Cardiac muscle cell (in vitro differentiated cells and primary cell): ENCODE measurements at regions not wholly inside any gene's neighbourhood (a gene's known extent, or its start where the extent isn't known, plus 50 kb on each side); places are given as distances from the start of the nearest gene placed in this dataset.

Source experiments
- DNase-seq, 2 donors: peaks; one replicate each; pipeline versions ENCODE4 v3.0.0 to v3.0.0-alpha.2; 2010 to 2017; ENCODE audit warnings: low read depth in 1 of 2, low spot score in 1 of 2
- H3K27ac ChIP-seq: fragments of 200-600 bp; sonication (generic); 2 replicates; pipeline ENCODE4 v1.5.1; 2016
- H3K27me3 ChIP-seq: fragments of 200-600 bp; sonication (generic); 2 replicates; pipeline ENCODE4 v1.6.0; 2016; ENCODE audit warnings: control low read depth
- H3K36me3 ChIP-seq: fragments of 200-600 bp; sonication (generic); 2 replicates; pipeline ENCODE4 v1.5.1; 2016; ENCODE audit warnings: control low read depth
- H3K4me1 ChIP-seq: fragments of 200-600 bp; sonication (generic); 2 replicates; pipeline ENCODE4 v1.8.1; 2017; ENCODE audit warnings: low read depth, mild to moderate bottlenecking, mixed run types
- H3K4me3 ChIP-seq: fragments of 200-600 bp; sonication (generic); 2 replicates; pipeline ENCODE4 v1.5.1; 2016; ENCODE audit warnings: mild to moderate bottlenecking
- H3K9me3 ChIP-seq: fragments of 200-600 bp; sonication (generic); 2 replicates; pipeline ENCODE4 v1.5.1; 2017; ENCODE audit warnings: low read depth, mild to moderate bottlenecking, control low read depth
- CTCF ChIP-seq: IDR thresholded peaks from 2 replicates; pipeline ENCODE4 v1.5.1; 2012; ENCODE audit warnings: low read depth, mild to moderate bottlenecking, low read length

GRCh38 chr7:68121655-68122054 lies 1125.0 kb downstream of the TYW1 start:
- Histone ChIP-seq H3K4me3 (no peak overlapping the region), H3K36me3 (no peaks in the 10 kb centered on the region), H3K27ac (no peak overlapping the region), H3K27me3 (no peaks in the 10 kb centered on the region), H3K4me1 (no peaks in the 10 kb centered on the region), H3K9me3 (peaks cover 3% of the 10 kb centered on the region)
- no peak for DNase-seq
- no peak for TF ChIP-seq CTCF

- H3K4me1 ChIP-seq = no peaks in the 10 kb centered on the region
- no peak overlapping the region for H3K27ac ChIP-seq
- H3K27me3 ChIP-seq = no peaks in the 10 kb centered on the region
- no peak for DNase-seq
- no peak overlapping the region for H3K4me3 ChIP-seq
- peaks cover 3% of the 10 kb centered on the region for H3K9me3 ChIP-seq
- H3K36me3 ChIP-seq = no peaks in the 10 kb centered on the region
- TF ChIP-seq CTCF = no peak
Observed at GRCh38 chr7:68122801-68123200, 1126.2 kb downstream of the TYW1 start.

- no peak overlapping the region for H3K4me3 ChIP-seq
- H3K9me3 ChIP-seq = no peaks in the 10 kb centered on the region
- H3K27ac ChIP-seq = no peak overlapping the region
- H3K36me3 ChIP-seq = no peaks in the 10 kb centered on the region
- no peak for TF ChIP-seq CTCF
- H3K27me3 ChIP-seq = no peaks in the 10 kb centered on the region
- H3K4me1 ChIP-seq = no peaks in the 10 kb centered on the region
- DNase-seq = no peak
Observed at GRCh38 chr7:68125168-68125567, 1128.5 kb downstream of the TYW1 start.

- H3K9me3 ChIP-seq = no peaks in the 10 kb centered on the region
- H3K36me3 ChIP-seq = no peaks in the 10 kb centered on the region
- no peak for TF ChIP-seq CTCF
- DNase-seq = no peak
- peaks cover 5% of the 10 kb centered on the region for H3K27me3 ChIP-seq
- no peaks in the 10 kb centered on the region for H3K4me1 ChIP-seq
- H3K4me3 ChIP-seq = no peak overlapping the region
- H3K27ac ChIP-seq = no peak overlapping the region
Observed at GRCh38 chr7:68133045-68133444, 1136.4 kb downstream of the TYW1 start.

- Histone ChIP-seq H3K4me3 (no peak overlapping the region), H3K27ac (no peak overlapping the region), H3K36me3 (no peaks in the 10 kb centered on the region), H3K9me3 (no peaks in the 10 kb centered on the region), H3K27me3 (peaks cover 9% of the 10 kb centered on the region), H3K4me1 (peaks cover 10% of the 10 kb centered on the region)
- TF ChIP-seq CTCF = no peak
- no peak for DNase-seq
Observed at GRCh38 chr7:68143345-68143744, 1146.7 kb downstream of the TYW1 start.

- Histone ChIP-seq H3K36me3 (no peaks in the 10 kb centered on the region), H3K4me1 (peaks cover 14% of the 10 kb centered on the region), H3K9me3 (no peaks in the 10 kb centered on the region), H3K4me3 (no peak overlapping the region), H3K27ac (no peak overlapping the region), H3K27me3 (no peaks in the 10 kb centered on the region)
- DNase-seq = no peak
- TF ChIP-seq CTCF = no peak
Observed at GRCh38 chr7:68146983-68147382, 1150.3 kb downstream of the TYW1 start.
